ENCODE measurements at regions not wholly inside any gene's neighbourhood (a gene's known extent, or its start where the extent isn't known, plus 50 kb on each side); places are given as distances from the start of the nearest gene placed in this dataset.
"Not testable (repeated sequence)": the region's sequence is repeated elsewhere in the genome, so short reads cannot be mapped to it uniquely, and the experiment has no call there.

GRCh38 chr7:131059401-131059800 is 268.3 kb upstream of the MKLN1 start:
- not testable (repeated sequence) for DNase-seq

GRCh38 chr7:131061158-131061557 is 266.5 kb upstream of the MKLN1 start:
- no peak for DNase-seq

GRCh38 chr7:131061818-131062217 is 265.9 kb upstream of the MKLN1 start:
- no peak for DNase-seq

- no peak for DNase-seq
Measured at GRCh38 chr7:131066635-131067034, 261.0 kb upstream of the MKLN1 start.

GRCh38 chr7:131067220-131067619 is 260.5 kb upstream of the MKLN1 start:
- DNase-seq, result no peak

GRCh38 chr7:131068604-131069021 is 259.1 kb upstream of the MKLN1 start:
- no peak for DNase-seq

- peak; percentile 12 for DNase-seq
Measured at GRCh38 chr7:131071786-131072504, 255.7 kb upstream of the MKLN1 start.

- no peak for DNase-seq
Measured at GRCh38 chr7:131072505-131073091, 255.1 kb upstream of the MKLN1 start.

GRCh38 chr7:131074043-131074442 is 253.6 kb upstream of the MKLN1 start:
- no peak for DNase-seq

GRCh38 chr7:131074585-131074984 is 253.1 kb upstream of the MKLN1 start:
- DNase-seq, result no peak

GRCh38 chr7:131075406-131075805 is 252.3 kb upstream of the MKLN1 start:
- no peak for DNase-seq

- no peak for DNase-seq
Measured at GRCh38 chr7:131076032-131076431, 251.6 kb upstream of the MKLN1 start.

GRCh38 chr7:131076711-131077181 is 250.9 kb upstream of the MKLN1 start:
- DNase-seq, result no peak

GRCh38 chr7:131077735-131078134 is 249.9 kb upstream of the MKLN1 start:
- no peak for DNase-seq

GRCh38 chr7:131080754-131081153 is 246.9 kb upstream of the MKLN1 start:
- no peak for DNase-seq

- DNase-seq, result no peak
Measured at GRCh38 chr7:131081308-131081707, 246.4 kb upstream of the MKLN1 start.

- no peak for DNase-seq
Measured at GRCh38 chr7:131083781-131084180, 243.9 kb upstream of the MKLN1 start.

- DNase-seq, result not testable (repeated sequence)
Measured at GRCh38 chr7:131084336-131084735, 243.3 kb upstream of the MKLN1 start.

GRCh38 chr7:131087756-131088658 is 239.7 kb upstream of the MKLN1 start:
- DNase-seq, result no peak

GRCh38 chr7:131090188-131090587 is 237.5 kb upstream of the MKLN1 start:
- no peak for DNase-seq

- no peak for DNase-seq
Measured at GRCh38 chr7:131090886-131091692, 236.6 kb upstream of the MKLN1 start.

GRCh38 chr7:131094685-131095084 is 233.0 kb upstream of the MKLN1 start:
- DNase-seq, result no peak

GRCh38 chr7:131095346-131095745 is 232.3 kb upstream of the MKLN1 start:
- no peak for DNase-seq
